Activated naive CD4-positive, alpha-beta T cell treated with Interleukin-2 at 50 U/mL for 16 hours (primary cell): ENCODE measurements at regions not wholly inside any gene's neighbourhood (a gene's known extent, or its start where the extent isn't known, plus 50 kb on each side); places are given as distances from the start of the nearest gene placed in this dataset.
A peak's percentile ranks its signal among the peaks of the same experiment; 100 is the strongest.
"Not testable (repeated sequence)": the region's sequence is repeated elsewhere in the genome, so short reads cannot be mapped to it uniquely, and the experiment has no call there.

Source experiments
- DNase-seq: peaks from one replicate; pipeline ENCODE4 v3.0.0-alpha.2; 2020

DNA sequence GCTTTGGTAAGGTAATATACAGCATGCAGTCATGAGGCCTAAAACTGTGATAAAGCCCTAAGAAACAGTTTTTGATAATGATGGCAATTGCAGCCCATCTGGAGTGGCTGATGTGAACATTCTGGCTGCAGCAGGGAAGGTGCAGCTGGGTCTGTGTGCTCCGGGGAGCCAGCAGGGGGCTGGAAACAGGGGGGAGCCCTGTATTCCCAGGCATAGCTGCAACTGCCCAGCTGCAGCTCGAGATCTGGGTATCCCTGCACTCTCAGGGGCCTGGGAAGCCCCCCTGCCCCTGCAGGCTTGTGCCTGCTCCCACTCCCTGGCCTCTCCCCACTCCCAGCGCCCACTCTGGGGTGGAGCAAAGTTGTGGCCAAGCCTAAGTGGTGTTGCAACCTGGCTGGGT, 95.6 kb downstream of the RRAGB start:
- no peak for DNase-seq

DNA sequence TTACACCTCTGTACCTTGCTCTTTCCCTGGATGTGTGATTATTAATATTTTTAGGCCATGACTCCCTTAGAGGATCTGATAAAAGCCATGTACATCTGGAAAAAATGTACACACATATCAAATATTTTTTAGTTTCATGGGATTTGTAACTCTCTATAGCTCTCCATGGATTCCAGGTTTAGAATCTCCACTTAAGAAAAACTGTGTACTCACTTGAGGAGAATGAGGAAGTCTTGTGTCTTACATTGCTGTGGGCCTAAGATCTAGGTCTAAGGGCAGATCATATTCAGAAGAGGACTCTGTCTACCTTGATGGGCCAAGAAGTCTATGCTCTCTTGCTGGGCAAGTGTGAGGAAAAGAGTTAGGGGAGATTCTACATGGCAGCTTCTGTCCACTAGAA, 98.0 kb downstream of the RRAGB start:
- DNase-seq: no peak

DNA sequence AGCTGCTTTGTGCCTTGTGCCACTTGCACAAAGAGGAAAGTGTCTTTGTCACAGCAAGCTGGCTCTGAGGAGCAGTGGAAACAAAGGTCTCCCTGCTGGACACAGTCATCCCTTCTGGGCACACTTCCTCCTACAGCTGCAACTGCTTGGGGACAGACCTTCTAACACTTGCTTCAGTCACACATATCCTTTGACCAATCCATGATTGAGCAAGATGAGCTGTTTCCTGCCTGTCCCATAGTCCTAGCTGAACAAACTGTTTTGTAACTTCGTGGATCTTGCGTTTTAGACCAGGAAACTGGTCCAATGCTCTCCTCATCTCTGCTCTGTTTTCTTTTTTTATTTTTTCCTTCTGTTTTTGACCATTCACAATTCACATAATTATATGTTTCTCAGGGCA, 98.5 kb downstream of the RRAGB start:
- DNase-seq: no peak

DNA sequence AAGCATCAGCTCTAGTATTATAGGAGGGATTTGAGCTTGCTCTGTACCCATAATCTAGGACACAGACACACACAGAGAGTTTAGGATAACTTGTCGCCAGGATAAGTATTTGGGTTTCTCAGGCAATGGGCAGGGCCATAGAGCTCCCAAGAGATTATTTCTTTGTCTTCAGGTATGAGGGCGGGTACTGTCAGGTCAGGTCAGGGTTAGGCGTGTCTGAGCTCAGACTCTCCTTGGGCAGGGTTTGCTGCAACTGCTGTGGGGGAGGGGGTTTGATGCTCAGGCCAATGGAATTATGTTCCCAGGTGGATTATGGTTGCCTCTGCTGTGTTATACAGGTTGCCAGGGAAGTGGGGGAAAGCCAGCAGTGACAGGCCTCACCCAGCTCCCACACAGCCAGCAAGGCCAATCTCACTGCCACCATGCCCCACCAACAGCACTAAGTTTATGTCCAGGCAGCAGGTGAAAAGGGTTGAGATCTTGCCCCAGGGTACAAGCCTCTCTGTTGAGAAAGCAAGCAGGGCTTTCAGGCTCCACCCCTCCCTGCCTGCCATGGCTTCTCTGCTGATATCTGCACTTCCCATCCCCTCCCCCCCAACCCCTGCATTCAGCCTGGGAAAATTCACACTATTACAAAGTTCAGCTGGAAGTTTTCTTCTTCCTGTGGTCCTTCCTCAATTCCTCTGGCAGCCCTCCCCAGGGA, 101.3 kb downstream of the RRAGB start:
- DNase-seq: no peak

DNA sequence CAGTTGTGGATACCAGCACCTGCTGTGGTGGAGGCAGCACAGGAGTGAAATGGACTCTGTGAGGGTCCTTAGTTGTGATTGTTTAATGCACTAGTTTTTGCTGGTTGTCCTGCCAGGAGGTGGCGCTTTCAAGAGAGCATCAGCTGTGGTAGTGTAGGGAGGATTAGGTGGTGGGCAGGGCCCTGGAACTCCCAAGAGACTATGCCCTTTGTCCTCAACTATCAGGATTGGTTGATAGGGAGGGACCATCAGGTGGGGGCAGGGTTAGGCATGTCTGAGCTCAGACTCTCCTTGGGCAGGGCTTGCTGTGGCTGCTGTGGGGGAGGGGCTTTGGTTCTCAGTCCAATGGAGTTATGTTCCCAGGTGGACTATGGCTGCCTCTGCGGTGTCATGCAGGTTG, 121.9 kb downstream of the RRAGB start:
- no peak for DNase-seq

DNA sequence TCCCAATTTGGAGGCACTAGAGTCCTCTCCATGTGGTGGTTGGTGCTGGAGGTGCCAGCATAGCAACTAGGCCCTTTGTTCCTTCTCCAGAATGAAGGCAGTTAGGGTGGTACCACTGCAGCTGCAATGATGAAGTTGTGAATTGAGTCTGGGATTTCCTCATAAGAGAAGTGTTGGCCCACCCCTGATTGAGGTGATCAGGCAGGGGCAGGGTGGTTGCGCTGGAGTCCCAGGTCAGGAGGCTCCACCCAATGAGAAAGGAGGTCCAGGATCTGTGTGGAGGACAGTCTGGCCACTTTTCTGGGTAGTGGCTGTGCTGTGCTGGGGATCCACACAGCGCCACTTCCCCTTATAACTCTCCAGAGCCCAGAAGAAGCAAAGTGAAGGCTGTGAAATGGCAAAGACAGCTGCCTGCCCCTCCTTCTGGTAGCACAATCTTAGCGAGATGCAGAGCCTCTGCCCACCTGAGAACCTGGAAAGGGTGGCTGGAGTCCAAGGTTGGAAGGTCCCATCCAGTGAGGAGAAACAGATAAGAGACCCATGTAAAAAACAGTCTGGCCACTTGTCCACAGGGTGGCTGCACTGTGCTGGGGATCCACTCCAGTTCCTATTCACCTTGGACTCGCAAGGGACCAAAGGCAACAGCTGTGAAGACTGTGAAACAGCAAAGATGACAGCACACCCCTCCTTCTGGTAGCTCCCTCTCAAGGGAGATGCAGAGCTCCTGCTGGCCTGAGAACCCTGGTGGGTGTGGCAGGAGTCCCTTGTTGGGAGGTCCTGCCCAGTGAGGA, 124.6 kb downstream of the RRAGB start:
- DNase-seq: no peak

DNA sequence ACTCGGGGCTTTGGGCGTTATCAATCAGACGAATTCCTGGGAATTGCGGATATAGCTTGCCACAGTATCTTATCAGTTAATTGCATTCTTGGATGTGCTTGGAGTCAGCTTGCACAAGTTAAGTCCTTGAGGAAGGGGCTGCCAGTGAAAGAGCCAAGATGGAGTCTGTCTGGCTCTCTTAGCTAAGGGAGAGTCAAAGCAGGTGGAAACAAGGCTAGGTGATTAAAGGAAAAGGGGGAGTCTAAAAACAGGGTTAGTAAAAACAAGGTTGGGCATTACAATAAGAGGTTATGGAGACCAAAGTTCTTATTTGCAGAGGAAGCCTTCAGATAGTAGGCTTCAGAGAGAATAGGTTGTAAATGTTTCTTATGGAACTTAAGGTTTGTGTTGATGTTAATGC, 149.2 kb downstream of the RRAGB start:
- not testable (repeated sequence) for DNase-seq

DNA sequence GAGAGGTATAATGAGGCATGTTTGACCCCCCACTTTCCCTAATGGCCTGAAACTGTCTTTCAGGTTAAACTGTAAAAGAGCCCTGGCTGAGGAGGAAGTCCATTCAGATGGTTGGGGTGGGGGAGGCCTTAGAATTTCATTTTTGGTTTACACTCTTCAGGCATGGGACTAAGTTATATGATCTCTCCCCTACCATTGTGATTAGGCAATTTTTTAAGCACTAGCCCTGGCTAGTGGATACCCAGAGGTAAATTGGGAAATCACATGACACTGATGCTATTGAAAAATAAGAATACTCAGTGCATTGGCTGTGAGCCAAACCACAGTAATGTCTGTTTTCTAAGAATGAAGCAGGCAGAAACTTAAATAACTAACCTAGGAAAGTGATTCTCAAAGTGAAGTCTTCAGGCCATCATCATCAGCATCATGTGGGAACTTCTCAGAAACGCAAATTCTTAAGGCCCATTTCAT, 149.7 kb downstream of the RRAGB start:
- no peak for DNase-seq

DNA sequence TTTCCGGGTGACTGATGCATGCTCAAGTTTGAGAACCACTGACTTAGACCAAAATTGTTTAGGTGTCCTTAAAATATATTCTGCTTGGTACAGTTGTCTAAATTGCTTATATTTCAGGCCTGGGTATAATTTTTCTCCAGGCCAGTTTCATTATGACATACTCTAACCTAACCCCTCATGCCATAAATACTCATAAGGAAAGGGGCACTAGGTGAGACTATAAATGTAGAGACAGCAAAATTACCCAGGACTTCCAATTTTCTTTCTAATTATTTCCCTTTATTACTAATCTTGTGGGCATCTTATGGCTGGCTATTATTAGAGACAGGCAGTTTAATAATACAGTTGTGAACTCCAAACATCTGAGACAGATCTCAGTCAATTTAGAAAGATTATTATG, 150.2 kb downstream of the RRAGB start:
- DNase-seq: no peak

DNA sequence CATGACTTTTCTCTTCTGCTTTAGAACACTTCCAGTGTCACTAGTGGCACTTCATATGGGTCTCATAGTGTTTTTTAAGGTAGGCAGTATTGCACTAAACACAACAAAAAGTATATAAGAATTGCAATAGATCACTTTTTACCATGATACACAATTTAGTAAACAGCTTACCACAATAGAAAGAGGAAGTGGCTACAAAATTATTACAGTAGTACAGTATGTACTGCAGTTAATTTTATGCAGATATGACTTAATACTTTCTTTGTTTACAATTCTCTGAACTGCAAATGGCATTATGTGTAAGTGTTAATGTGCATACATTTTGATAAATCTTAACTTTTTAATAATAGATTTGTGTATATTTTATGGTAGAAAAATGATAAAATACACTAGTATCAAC, 157.3 kb downstream of the RRAGB start:
- no peak for DNase-seq

DNA sequence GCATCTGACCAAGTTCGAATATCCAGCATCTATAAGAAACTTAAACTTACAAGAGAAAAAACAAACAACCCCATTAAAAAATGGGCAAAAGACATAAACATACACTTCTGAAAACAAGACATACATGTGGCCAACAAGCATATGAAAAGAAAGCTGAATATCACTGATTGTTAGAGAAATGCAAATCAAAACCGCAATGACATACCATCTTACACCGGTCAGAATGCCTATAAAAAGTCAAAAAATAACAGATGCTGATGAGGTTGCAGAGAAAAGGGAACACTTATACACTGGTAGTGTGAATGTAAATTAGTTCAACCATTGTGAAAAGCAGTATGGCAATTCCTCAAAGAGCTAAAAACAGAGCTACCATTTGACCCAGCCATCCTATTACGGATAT, 166.0 kb downstream of the RRAGB start:
- DNase-seq: not testable (repeated sequence)

DNA sequence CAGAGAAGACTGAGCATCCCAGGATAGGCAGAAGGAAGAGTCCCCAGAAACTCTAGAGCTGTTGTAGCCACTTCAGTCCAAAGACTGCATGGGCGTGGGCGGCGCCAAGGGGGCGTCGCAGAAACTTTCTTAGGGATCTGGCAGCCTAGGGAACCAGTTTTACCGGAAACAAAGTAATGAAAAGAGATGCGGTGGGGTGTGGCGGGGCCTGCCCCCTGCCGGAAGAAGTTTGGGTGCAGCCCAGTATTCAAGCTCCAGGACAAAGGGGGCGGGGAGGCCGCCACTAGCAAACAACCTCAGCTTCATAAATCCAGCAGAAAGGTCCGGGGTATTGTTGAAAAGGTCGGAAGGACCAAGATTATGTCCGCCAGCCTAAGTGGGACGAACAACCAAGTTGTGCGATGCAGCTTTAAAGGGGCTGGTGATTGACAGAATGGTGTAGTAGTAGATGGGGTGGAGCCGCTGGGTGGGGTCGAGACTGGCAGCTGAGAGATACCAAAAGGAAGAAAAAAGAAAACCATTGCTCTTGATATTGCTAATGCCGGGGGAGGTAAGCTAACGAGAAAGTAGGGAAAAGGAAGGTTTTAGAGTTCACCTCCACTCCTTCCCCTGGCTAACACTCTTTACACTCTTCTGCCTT, 190.5 kb downstream of the RRAGB start:
- DNase-seq: peak; percentile 44

DNA sequence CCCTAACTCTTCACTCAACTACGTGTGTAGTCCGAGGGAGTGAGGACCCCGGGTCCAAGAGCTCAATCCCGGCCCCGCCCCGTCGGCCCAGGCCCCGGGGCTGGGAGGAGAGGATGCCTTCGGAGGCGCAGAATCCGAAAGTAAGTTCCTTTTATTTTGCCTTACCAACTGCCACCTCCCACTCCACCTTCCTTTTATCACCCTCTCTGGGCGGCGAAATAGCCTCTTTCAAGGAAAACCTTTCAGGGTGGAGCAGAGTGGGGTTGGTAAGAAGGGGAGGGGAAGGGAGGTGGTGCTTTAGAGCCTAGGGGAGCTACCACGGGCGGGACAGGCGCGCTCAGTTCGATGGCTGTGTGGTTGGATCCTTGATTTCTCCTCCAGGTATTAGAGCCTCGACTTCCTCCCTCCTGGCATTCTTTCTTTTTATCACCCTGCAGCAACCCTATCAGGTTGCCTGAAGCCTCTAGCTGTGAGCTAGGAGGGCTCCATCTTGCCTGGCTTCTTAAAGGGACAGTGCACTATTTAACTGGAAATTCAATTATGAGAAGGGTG, 191.2 kb downstream of the RRAGB start:
- peak; percentile 2 for DNase-seq

DNA sequence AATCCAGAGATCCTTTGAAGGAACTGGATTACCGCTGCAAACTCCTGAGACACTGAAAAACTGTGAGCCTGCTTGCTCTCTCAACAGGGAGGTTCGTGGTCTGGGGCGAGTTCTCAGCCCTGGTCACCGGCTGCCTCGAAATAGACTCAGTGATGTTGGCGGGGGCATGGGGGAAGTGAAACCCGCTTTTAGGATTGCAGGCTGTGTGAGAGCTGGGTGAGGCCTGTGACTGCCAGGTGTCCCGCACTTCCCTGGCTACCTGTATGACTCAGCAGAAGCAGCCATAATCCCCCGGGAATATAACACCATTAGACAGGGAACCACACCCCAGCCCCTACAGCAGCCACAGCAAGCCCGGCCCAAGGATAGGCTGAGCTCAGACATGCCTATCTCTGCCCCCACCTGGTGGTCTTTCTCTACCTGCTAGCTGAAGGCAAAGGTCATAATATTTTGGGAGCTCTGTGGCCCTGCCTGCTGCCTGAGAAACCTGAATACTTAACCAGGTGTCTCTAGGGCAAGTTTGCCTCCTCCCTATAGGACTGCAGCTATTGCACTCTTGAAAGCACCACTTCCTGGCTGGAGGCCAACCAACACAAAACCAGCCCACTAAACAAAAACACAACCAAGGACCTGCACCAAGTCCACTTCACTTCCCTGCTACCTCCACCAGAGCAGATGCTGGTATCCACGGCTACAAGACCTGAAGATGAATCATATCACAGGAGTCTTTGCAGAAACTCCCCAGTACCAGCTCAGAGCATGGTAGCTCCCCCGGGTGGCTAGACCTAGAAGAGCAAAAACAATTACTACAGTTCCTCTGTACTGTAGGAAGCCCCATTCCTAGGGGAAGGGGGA, 202.0 kb downstream of the RRAGB start:
- no peak for DNase-seq

DNA sequence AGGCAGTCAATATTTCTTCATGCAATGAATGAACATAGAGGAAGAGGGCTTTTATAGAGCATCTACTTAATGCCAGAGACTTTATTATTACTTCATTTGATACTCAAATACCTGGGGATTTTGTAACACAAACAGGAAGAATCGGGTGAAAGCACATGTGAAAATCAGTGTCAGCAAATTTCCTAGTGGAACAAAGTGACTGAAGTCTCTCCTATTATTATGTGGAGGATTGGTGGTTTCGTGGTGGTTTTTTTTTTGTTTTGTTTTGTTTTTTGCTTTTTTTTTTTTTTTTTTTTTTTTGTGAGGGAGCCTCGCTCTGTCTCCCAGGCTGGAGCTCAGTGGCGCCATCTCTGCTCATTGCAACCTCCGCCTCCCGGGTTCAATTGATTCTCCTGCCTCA, 207.0 kb downstream of the RRAGB start:
- DNase-seq: no peak

DNA sequence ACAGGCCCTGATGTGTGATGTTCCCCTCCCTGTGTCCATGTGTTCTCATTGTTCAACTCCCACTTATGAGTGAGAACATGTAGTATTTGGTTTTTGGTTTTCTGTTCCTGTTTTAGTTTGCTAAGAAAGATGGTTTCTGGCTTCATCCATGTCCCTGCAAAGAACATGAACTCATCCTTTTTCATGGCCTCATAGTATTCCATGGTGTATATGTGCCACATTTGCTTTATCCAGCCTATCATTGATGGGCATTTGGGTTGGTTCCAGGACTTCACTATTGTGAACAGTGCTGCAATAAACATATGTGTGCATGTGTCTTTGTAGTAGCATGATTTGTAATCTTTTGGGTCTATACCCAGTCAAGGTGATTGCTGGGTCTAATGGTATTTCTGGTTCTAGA, 211.0 kb downstream of the RRAGB start:
- not testable (repeated sequence) for DNase-seq
